ENCODE measurements at regions not wholly inside any gene's neighbourhood (a gene's known extent, or its start where the extent isn't known, plus 50 kb on each side); places are given as distances from the start of the nearest gene placed in this dataset.
A peak's percentile ranks its signal among the peaks of the same experiment; 100 is the strongest.

DNA sequence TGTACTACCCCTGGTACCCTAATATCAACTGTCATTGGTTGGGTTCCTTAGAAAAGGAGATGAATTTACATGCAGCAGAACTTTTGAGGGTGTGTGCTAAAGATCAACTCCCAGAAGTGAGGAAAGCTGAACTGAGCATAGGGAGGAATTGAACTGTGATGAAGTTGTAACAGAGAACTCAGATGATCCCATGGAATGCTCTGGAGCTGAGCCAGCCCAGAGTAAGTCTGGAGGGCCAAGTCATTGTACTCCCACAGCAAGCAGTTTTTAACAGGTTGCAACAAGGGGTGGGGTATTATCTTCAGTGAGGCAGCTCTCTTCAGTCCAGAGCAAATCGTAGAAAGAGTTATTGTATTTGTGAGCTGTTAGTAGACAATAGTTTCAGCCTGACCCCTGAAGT lies 572.3 kb downstream of the PYDC2 start:
- no peak overlapping the region for H2AFZ ChIP-seq (ENCODE audit: low read depth, low read length)
- H3K4me1 ChIP-seq (ENCODE audit: insufficient read depth, low read length), result no peaks in the 10 kb centered on the region
- Mint-ChIP-seq H3K27me3 (ENCODE audit: low read depth, unreplicated experiment) (no peaks in the 10 kb centered on the region), H3K4me1 (ENCODE audit: low read depth, unreplicated experiment) (peaks cover 2% of the 10 kb centered on the region), H3K9me3 (ENCODE audit: unreplicated experiment) (peaks cover 4% of the 10 kb centered on the region), H3K4me3 (ENCODE audit: unreplicated experiment) (no peak overlapping the region), H3K27ac (ENCODE audit: unreplicated experiment) (no peak overlapping the region), H3K36me3 (ENCODE audit: low read depth, unreplicated experiment) (no peaks in the 10 kb centered on the region)
- no peaks in the 10 kb centered on the region for H3K36me3 ChIP-seq (ENCODE audit: insufficient read depth, low read length)
- FAIRE-seq, result no peak
- H3K79me2 ChIP-seq (ENCODE audit: insufficient read depth, low read length), result no peaks in the 10 kb centered on the region
- peak; percentile 18 for DNase-seq (ENCODE audit: low read depth)
- H3K27ac ChIP-seq (ENCODE audit: low read depth, low read length), result no peak overlapping the region
- H3K4me3 ChIP-seq (ENCODE audit: insufficient read depth, low read depth, low read length), result no peak overlapping the region
- no peaks in the 10 kb centered on the region for H3K9me3 ChIP-seq (ENCODE audit: insufficient read depth, low read depth, low read length)
- no peaks in the 10 kb centered on the region for H3K27me3 ChIP-seq (ENCODE audit: insufficient read depth, low read length)
- no peak overlapping the region for H3K4me2 ChIP-seq (ENCODE audit: low read length)
- H3K9ac ChIP-seq (ENCODE audit: low read length), result no peak overlapping the region
- no peak for TF ChIP-seq CTCF (IDR thresholded peaks at IDR 0.05; ENCODE audit: insufficient read depth, low read depth, low read length)
- TF ChIP-seq EZH2 (IDR thresholded peaks at IDR 0.05; ENCODE audit: insufficient read depth, low read length), result no peak
- no peaks in the 10 kb centered on the region for H4K20me1 ChIP-seq (ENCODE audit: insufficient read depth, low read length)

DNA sequence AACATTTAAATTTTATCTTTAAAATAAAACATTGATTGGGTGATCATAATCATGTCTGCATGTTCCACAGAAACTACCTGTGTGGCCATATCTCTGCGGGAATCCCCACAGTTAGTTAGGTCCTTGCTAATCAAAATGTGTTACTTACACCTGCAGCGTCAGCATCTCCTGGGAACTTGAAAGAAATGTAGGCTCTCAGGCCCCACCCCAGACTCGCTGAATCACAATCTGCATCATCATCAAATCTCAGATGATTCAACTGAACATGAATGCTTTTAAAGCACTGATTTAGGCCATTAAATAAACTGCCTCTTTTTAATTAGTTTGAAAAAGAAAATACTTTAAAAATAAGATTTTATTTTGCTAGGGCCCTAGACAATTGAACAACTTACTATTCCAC lies 577.8 kb downstream of the PYDC2 start:
- peak; percentile 56 for DNase-seq (ENCODE audit: low read depth)

More for the DNA sequence above, 577.8 kb downstream of the PYDC2 start:
- no peak overlapping the region for H3K27ac Mint-ChIP-seq (ENCODE audit: unreplicated experiment)
- Histone ChIP-seq H3K9ac (ENCODE audit: low read length) (no peak overlapping the region), H3K9me3 (ENCODE audit: insufficient read depth, low read depth, low read length) (no peaks in the 10 kb centered on the region), H2AFZ (ENCODE audit: low read depth, low read length) (no peak overlapping the region), H4K20me1 (ENCODE audit: insufficient read depth, low read length) (no peaks in the 10 kb centered on the region), H3K36me3 (ENCODE audit: insufficient read depth, low read length) (no peaks in the 10 kb centered on the region), H3K27me3 (ENCODE audit: insufficient read depth, low read length) (no peaks in the 10 kb centered on the region), H3K4me2 (ENCODE audit: low read length) (no peak overlapping the region), H3K4me1 (ENCODE audit: insufficient read depth, low read length) (no peaks in the 10 kb centered on the region), H3K27ac (ENCODE audit: low read depth, low read length) (no peak overlapping the region), H3K4me3 (ENCODE audit: insufficient read depth, low read depth, low read length) (no peak overlapping the region), H3K79me2 (ENCODE audit: insufficient read depth, low read length) (no peaks in the 10 kb centered on the region)
- no peaks in the 10 kb centered on the region for H3K9me3 Mint-ChIP-seq (ENCODE audit: unreplicated experiment)
- no peaks in the 10 kb centered on the region for H3K36me3 Mint-ChIP-seq (ENCODE audit: low read depth, unreplicated experiment)
- no peaks in the 10 kb centered on the region for H3K27me3 Mint-ChIP-seq (ENCODE audit: low read depth, unreplicated experiment)
- TF ChIP-seq CTCF (IDR thresholded peaks at IDR 0.05; ENCODE audit: insufficient read depth, low read depth, low read length), result no peak
- no peak for TF ChIP-seq EZH2 (IDR thresholded peaks at IDR 0.05; ENCODE audit: insufficient read depth, low read length)
- H3K4me1 Mint-ChIP-seq (ENCODE audit: low read depth, unreplicated experiment), result no peaks in the 10 kb centered on the region
- no peak for FAIRE-seq
- H3K4me3 Mint-ChIP-seq (ENCODE audit: unreplicated experiment), result no peak overlapping the region
